Liver (tissue), 3 donors: ENCODE measurements at regions not wholly inside any gene's neighbourhood (a gene's known extent, or its start where the extent isn't known, plus 50 kb on each side); places are given as distances from the start of the nearest gene placed in this dataset.

Experiments used
- CTCF ChIP-seq: fragments of 150-350 bp; IDR thresholded peaks from 2 replicates; pipeline ENCODE4 v1.5.1; 2017; ENCODE audit warnings: improper control_type of control experiment, low read depth, low read length; ENCODE audit not compliant: missing input control
- REST ChIP-seq: IDR thresholded peaks from 2 replicates; pipeline ENCODE4 v1.6.1; 2016; ENCODE audit warnings: antibody characterized with exemption, mild to moderate bottlenecking
- TAF1 ChIP-seq: conservative IDR thresholded peaks from 2 replicates; pipeline ENCODE4 v1.6.1; 2016; ENCODE audit warnings: antibody characterized with exemption, mild to moderate bottlenecking
- TF ChIP-seq, protein P1 (sequence below): IDR thresholded peaks from 2 replicates; pipeline ENCODE4 v1.6.1; 2016; ENCODE audit warnings: antibody characterized with exemption
- donor health status: healthy.
- donor health status: healthy.

DNA sequence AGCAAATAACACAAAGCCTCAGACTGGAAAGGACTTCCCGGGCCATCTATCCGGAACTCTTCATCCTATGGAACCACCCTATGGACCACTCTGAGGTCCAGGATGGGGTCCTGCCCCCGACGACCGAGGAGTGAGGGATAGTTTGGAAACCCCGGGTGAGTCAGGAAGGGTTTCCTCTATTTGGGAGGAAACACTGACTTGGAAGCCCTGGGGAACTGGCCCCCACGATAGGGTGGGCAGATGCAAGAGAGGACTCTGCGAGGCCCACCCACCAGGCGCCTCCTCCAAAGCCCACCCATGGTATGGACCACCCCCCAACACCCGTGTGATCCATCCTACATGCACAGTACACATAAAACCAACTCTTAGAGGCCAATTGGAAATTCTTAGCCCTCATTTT is 69.4 kb downstream of the CPN2 start:
- TF ChIP-seq CTCF (no peak), REST (no peak), TAF1 (no peak)
- TF ChIP-seq, protein P1, sequence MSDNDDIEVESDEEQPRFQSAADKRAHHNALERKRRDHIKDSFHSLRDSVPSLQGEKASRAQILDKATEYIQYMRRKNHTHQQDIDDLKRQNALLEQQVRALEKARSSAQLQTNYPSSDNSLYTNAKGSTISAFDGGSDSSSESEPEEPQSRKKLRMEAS: no peak
